ENCODE measurements at regions not wholly inside any gene's neighbourhood (a gene's known extent, or its start where the extent isn't known, plus 50 kb on each side); places are given as distances from the start of the nearest gene placed in this dataset.

- no peak for DNase-seq
Observed at GRCh38 chr11:70631624-70632047, 233.3 kb downstream of the CTTN start.

GRCh38 chr11:70633610-70634009 is 235.3 kb downstream of the CTTN start:
- DNase-seq: no peak

GRCh38 chr11:70636659-70637058 is 238.3 kb downstream of the CTTN start:
- DNase-seq: no peak

- DNase-seq: no peak
Observed at GRCh38 chr11:70637186-70637800, 239.0 kb downstream of the CTTN start.

- DNase-seq: no peak
Observed at GRCh38 chr11:70637949-70638583, 239.7 kb downstream of the CTTN start.

GRCh38 chr11:70640408-70640807 is 242.1 kb downstream of the CTTN start:
- DNase-seq: no peak

- DNase-seq: no peak
Observed at GRCh38 chr11:70641369-70641768, 243.0 kb downstream of the CTTN start.

- DNase-seq: no peak
Observed at GRCh38 chr11:70642266-70642665, 243.9 kb downstream of the CTTN start.

GRCh38 chr11:70643642-70644041 is 245.3 kb downstream of the CTTN start:
- DNase-seq: no peak

- no peak for DNase-seq
Observed at GRCh38 chr11:70644343-70645060, 246.2 kb downstream of the CTTN start.

- DNase-seq: no peak
Observed at GRCh38 chr11:70645537-70645936, 247.2 kb downstream of the CTTN start.

GRCh38 chr11:70646272-70647049 is 248.1 kb downstream of the CTTN start:
- no peak for DNase-seq

- DNase-seq: no peak
Observed at GRCh38 chr11:70647188-70648166, 249.1 kb downstream of the CTTN start.

GRCh38 chr11:70650075-70650909 is 252.0 kb downstream of the CTTN start:
- no peak for DNase-seq

- DNase-seq: no peak
Observed at GRCh38 chr11:70651031-70651430, 252.7 kb downstream of the CTTN start.

GRCh38 chr11:70654016-70654415 is 255.7 kb downstream of the CTTN start:
- no peak for DNase-seq

- DNase-seq: no peak
Observed at GRCh38 chr11:70655816-70656215, 257.5 kb downstream of the CTTN start.

GRCh38 chr11:70656252-70656651 is 257.9 kb downstream of the CTTN start:
- no peak for DNase-seq

GRCh38 chr11:70660059-70660888 is 261.9 kb downstream of the CTTN start:
- DNase-seq: no peak

- no peak for DNase-seq
Observed at GRCh38 chr11:70660889-70661197, 262.5 kb downstream of the CTTN start.
